Neural cell (in vitro differentiated cells): ENCODE measurements at regions not wholly inside any gene's neighbourhood (a gene's known extent, or its start where the extent isn't known, plus 50 kb on each side); places are given as distances from the start of the nearest gene placed in this dataset.

Source experiments
- CTCF ChIP-seq: fragments of 450-650 bp; IDR thresholded peaks from 2 replicates; pipeline ENCODE4 v1.5.1; 2014; ENCODE audit warnings: antibody characterized with exemption, mild to moderate bottlenecking, moderate library complexity; ENCODE audit not compliant: poor library complexity, severe bottlenecking
- EZH2 ChIP-seq: fragments of 200-600, 300-800 bp; shearing (Covaris generic), sonication (generic); IDR thresholded peaks from 2 replicates; pipeline ENCODE4 v1.6.1; 2014; ENCODE audit warnings: antibody characterized with exemption, low read length, borderline replicate concordance, mild to moderate bottlenecking; ENCODE audit not compliant: insufficient read depth, poor library complexity, severe bottlenecking
- MXI1 ChIP-seq: fragments of 450-650 bp; conservative IDR thresholded peaks from 2 replicates; pipeline ENCODE4 v1.6.1; 2014; ENCODE audit warnings: antibody characterized with exemption, mild to moderate bottlenecking; ENCODE audit not compliant: poor library complexity, severe bottlenecking
- POLR2AphosphoS5 ChIP-seq: IDR thresholded peaks from 2 replicates; pipeline ENCODE4 v1.6.1; 2012
- RAD21 ChIP-seq: fragments of 450-650 bp; conservative IDR thresholded peaks from 2 replicates; pipeline ENCODE4 v1.6.1; 2014; ENCODE audit warnings: antibody characterized with exemption, mild to moderate bottlenecking, moderate library complexity
- REST ChIP-seq: IDR thresholded peaks from 2 replicates; pipeline ENCODE4 v1.6.1; 2012; ENCODE audit warnings: borderline replicate concordance
- TAF1 ChIP-seq: IDR thresholded peaks from 2 replicates; pipeline ENCODE4 v1.6.1; 2012; ENCODE audit warnings: low read depth

- TF ChIP-seq CTCF (no peak), TAF1 (no peak), MXI1 (no peak), RAD21 (no peak), POLR2AphosphoS5 (no peak), EZH2 (no peak), REST (no peak)
These were observed 423.7 kb downstream of the PDGFC start for GRCh38 chr4:156547891-156548290.
